AG08396 (cell line): ENCODE measurements at regions not wholly inside any gene's neighbourhood (a gene's known extent, or its start where the extent isn't known, plus 50 kb on each side); places are given as distances from the start of the nearest gene placed in this dataset.
"Not testable (repeated sequence)": the region's sequence is repeated elsewhere in the genome, so short reads cannot be mapped to it uniquely, and the experiment has no call there.

Experiments used
- DNase-seq: peaks from one replicate; pipeline ENCODE4 v3.0.0; 2012; ENCODE audit warnings: low spot score, mixed read lengths

DNA sequence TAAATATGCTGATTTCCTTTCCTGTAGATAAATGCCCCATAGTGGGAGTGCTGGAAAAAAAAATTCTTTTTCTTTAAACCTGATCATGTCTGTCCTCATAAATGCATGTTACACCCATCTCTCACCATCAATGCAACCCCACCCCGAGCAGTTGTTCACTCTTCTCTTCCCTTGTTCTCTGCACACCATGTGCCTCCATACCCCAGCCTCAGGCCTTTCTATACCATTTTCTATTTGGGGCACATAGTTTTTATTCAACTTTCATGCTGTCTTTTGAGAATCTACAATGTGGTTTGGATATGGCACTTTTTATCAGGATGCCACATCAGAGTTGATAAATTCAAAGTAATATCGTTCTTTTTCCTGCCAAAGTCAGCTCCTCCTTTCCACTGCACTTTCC lies 202.6 kb downstream of the POTED start:
- DNase-seq: not testable (repeated sequence)

DNA sequence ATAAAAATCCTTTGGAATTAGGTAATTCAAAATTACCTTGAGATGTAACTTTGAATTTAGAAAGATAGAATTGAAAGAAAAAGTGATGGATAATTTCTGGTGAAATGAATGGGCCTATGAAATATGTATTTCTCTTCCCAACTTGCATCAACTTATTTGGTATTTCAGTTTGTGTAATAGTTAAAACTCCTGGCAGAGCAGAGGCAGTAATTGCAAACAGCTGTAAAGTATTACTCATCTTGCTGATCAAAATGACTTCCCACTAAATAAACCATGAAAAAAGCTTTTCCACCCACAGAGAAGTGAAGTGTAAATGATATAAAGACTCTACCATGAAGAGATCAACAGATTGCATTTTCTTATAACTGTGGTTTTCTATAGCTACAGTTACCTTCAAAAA lies 201.0 kb downstream of the POTED start:
- DNase-seq: not testable (repeated sequence)

DNA sequence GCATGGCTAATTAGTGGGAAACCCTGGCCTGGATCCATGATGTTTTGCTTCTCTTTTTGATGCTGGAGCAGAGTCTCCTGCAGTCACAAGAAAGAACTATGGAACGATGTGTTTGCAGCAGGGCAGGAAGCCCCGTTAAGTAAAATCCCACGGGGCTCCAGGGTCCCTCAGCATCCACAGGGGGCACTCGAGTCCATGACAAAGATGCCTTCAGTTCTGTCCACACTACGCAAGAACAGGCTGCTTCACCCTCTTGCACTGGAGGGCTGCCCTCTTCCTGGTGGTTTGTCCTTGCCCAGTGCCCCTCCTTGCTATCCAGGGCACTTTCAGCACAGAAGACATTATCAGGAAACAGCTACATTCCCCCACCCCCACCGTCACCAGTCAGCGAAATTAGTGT lies 196.9 kb downstream of the POTED start:
- DNase-seq: not testable (repeated sequence)

GRCh38 chr21:13802757-13803156 lies 193.2 kb downstream of the POTED start:
- not testable (repeated sequence) for DNase-seq
